Inflammatory macrophage (primary cell): ENCODE measurements at regions not wholly inside any gene's neighbourhood (a gene's known extent, or its start where the extent isn't known, plus 50 kb on each side); places are given as distances from the start of the nearest gene placed in this dataset.
"Not testable (repeated sequence)": the region's sequence is repeated elsewhere in the genome, so short reads cannot be mapped to it uniquely, and the experiment has no call there.

Experiments used
- DNase-seq, 2 donors: peaks; one replicate each; pipeline ENCODE4 v3.0.0-alpha.2; 2020 to 2022

GRCh38 chr2:167790781-167791450, 456.5 kb downstream of the STK39 start:
- DNase-seq, result no peak

DNA sequence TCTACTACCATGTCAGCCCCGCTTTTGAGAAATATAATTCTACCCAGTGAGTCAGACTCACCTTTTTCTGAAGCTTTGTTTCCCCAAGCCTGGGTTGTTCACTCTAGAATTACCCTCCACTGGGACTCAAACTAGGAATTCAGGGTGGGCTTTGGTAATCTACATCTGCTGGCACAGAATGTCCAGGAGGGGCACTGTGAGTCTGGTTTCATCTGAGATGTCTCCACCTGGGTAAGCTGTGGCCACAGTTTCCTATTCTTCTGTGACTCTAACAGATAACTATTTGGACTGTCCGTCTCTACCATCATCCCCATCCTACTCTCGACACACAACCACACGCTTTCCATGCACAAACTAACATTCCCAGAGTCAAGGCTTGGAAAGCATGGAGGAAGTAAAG, 457.2 kb downstream of the STK39 start:
- no peak for DNase-seq

- DNase-seq, result no peak
Observed at GRCh38 chr2:167787562-167787961, 459.8 kb downstream of the STK39 start.

GRCh38 chr2:167787021-167787420, 460.4 kb downstream of the STK39 start:
- DNase-seq, result no peak

DNA sequence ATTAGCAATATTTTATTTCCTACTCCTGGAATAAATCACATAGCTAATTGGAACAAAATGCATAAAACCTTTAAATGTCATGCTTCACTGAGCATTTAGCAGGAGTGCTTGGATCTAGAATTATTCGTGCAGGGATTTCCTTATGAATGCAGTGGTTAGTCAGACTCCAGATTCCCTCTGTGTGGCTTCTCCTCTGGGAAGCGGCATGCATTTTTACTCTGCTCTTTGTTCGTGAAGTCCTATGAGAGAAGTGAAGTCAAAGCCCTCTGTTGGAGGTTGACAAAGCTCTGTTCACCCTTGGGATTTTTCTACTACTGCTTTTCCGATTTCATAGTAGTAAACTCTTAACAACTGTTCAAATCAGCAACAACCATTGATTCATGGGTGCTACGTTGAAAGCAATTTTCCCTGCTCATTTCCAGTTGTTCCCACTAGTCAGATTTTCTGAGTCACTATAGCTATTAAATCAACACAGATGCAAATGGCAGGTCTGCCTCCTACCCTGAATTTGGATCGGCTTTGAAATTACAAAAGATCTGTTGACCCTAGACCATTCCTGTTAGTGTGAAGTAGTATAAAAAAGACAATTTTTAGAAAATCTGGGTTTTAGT, 461.7 kb downstream of the STK39 start:
- DNase-seq, result no peak

GRCh38 chr2:167784084-167784425, 463.3 kb downstream of the STK39 start:
- DNase-seq, result no peak

DNA sequence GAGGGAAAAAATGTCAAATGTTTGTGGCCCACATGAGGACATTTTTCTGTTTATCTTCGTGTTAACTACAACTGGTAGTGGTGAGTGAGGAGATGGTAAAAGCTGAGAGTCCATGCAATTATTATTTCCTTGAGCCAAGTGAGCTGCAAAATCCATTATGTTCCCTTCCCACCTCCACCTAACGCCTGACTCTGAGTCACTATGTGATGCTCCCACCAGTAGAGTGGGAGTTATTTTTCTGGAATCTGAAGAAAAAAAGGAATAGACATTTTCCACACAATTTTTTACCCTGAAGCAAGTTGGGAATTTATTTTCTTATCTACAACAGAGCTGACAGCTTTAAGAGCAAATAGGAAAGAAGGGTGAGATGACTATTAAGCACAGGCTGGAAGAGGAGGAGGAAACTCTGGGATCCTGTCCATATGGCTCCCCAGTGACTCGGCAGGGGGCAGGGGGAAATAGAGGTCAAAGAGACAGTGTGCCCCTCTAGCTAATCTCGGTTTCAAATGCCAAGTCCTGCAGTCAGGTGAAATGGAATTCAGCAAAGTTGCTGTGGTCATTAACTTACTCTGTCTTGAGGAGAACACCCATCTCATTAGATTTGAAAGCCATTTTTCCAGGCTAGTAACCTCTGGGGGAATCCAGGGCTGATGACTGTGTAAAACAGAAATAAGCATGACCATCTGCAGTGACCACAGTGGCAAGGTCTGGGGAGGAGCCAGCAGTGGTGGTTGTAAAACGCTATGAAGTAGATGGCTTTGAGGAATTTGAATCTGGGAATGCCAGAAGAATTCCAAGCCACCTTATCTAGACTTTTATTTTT, 463.9 kb downstream of the STK39 start:
- DNase-seq, result no peak

- DNase-seq, result not testable (repeated sequence)
Observed at GRCh38 chr2:167781629-167782028, 465.8 kb downstream of the STK39 start.

DNA sequence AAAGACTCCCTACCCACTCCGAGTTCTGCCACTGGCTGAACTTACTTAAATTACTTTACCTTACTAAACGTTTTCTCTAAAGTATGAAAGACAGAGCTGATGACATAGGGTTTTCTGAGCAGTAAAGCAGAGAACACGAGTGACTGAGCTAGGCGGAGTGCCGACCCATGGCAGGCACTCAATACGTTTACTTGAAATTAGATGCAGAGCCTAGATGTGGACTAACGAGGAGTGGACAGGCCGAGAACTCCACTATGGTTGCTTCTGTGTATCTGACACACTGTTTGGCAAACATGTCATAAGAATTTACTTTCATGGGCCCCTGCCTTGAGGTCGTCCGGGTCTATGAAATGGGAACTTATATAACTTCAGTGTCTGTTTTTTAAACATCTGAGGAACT, 471.0 kb downstream of the STK39 start:
- DNase-seq, result no peak

- no peak for DNase-seq
Observed at GRCh38 chr2:167771628-167772027, 475.8 kb downstream of the STK39 start.

DNA sequence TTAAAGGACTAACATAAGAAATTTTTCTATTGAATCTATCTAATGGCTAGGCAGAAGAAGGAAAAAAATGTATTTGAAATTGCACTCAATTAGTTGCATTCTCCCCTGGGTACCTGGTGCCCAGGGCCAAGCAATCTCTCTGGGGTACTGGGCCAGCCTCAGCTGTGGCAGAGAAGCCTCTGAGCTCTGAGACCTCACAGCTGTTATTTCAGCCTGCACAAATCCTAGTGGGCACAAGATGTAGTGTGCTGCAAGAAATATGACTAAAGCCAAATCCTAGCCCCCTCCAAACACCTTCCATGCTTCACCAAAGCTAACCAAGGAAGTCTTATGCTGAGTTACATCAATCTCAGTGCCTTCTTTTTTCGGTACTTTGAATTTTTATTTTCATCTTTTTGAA, 478.4 kb downstream of the STK39 start:
- DNase-seq, result no peak

GRCh38 chr2:167767830-167768229, 479.6 kb downstream of the STK39 start:
- DNase-seq, result no peak

- DNase-seq, result no peak
Observed at GRCh38 chr2:167764772-167765341, 482.5 kb downstream of the STK39 start.

GRCh38 chr2:167761465-167762136, 485.8 kb downstream of the STK39 start:
- DNase-seq, result no peak

- DNase-seq, result no peak
Observed at GRCh38 chr2:167759531-167759930, 487.9 kb downstream of the STK39 start.

DNA sequence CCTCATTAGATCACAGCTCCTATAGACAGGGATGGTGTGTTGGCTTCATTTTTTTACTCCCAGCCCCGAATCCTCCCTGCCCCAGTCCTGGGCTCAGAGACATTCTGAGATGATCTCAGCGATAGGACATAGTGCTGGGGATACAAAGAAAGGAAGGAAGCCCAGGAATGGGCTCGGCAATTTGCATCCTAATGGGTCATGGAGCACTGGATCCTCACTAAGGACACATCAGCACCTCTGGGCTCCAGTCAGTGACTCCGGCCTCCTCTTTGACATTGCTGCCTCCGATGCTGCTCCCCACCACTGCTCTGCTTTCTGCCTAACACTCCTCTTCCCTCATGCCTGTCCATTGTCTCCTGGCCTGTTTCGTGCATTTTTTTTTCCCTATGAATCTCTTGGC, 489.1 kb downstream of the STK39 start:
- no peak for DNase-seq

DNA sequence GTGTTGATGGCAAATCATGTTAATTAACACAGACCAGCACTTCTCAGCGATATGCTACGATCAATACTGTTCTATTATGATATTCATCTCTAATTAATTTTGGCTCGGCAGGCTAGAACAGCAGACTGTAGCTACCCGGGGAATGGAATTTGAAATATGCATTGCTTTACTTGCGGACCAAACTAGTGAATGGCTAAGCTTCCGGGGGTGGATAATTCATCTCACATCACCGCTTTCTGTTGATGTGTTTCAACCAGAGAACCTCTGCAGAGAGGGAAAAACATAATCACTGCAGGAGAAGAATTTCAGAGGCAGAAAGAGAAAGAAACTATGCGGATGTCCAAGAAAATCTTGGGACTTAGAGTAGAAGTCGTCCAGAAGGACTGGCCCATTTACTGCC, 490.9 kb downstream of the STK39 start:
- no peak for DNase-seq

DNA sequence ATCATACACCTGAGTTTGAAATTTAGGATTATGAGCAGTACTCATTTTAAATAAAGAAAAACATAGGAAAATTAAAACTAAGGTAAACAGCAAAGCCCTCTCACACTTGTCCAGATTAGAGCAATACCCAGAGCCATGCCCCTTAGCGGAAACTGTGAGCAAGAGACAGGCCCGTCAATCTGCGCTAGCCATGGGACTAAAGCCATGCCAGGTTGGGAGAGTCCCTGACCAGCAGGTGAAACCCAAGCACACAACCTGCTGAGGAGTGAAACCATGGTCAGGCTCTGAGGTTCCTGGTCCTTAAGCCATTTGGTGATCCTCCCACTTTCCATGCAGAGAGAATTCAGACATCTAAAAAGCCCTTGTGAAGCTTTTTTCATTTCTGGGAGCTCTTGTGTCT, 494.3 kb downstream of the STK39 start:
- no peak for DNase-seq

DNA sequence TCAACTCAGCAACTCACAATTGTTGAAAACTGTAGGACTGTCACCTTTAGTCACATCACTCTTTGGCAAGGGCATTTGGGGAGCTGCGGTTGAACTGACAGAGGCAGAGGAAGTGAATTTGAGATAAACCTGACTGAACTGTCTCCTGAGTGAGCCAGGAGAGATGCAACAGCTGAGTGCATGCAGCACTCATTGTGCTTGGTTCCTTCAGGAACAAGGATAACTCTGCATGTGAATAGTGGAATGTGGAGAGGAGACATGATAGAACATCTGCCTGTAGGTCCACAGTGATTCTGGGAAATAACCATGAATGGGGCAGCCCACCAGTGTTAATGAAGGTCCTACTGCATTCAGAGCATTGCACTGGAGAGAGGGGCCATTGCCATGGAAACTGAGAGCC, 494.7 kb downstream of the STK39 start:
- DNase-seq, result no peak

- no peak for DNase-seq
Observed at GRCh38 chr2:167750675-167751074, 496.7 kb downstream of the STK39 start.

DNA sequence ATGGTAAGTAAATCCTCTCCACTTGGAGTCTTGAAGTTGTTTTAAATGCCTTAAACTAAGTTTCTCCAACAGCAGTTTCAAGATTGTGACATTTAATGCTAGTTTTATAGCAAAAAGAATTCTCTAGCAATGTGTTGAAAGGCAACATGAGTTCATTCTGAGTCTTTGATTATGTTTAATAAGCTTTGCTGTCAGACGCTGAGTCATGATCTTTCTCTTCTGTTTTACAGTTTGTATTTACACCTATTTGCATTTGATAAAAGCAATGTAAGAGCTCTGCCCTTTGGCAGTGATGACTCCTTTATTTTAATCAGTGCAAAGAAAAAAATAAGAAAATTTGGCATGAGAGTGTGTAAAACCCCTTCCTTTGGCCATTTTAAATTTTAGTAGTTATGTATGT, 497.7 kb downstream of the STK39 start:
- no peak for DNase-seq

- peak in 1 of 2 donors; percentile 3 for DNase-seq
Observed at GRCh38 chr2:167749016-167749415, 498.4 kb downstream of the STK39 start.

DNA sequence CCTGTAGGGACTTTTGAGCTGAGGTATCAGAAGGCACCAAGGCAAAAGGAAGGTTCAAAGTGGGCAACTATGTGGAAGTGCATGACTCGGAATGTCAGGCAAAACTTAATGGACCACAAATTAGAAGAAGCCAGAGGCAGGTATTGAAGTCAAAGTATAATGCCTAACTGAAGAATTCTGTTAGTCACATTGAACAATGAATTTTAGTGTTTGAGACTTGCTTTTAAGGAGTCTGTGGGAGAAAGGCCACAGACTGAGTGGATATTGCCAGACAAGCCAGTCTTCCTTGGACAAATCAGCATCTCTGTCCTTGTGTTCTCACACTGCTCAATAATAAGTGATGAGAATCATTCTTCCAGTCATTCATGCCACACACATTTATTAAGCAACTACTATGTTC, 498.9 kb downstream of the STK39 start:
- no peak for DNase-seq
